Endothelial cell of umbilical vein (primary cell): ENCODE measurements at regions not wholly inside any gene's neighbourhood (a gene's known extent, or its start where the extent isn't known, plus 50 kb on each side); places are given as distances from the start of the nearest gene placed in this dataset.

Experiments used
- BruUV-seq: library from RNA; stranded (reverse); fragments of 400-500 nt; replicated peaks from 2 replicates; lab custom pipeline; 2021; lab: Mats Ljungman, UMichigan
- CTCF ChIA-PET: fragments of 300-600, 350-600 bp; sonication (Branson Sonifier 250); formaldehyde crosslinking; loops from one replicate; lab custom pipeline; 2021; ENCODE audit warnings: antibody characterized with exemption, inconsistent platforms; lab: Charles Lee
- POLR2A ChIA-PET: fragments of 300-600, 350-600 bp; sonication (Branson Sonifier 250); formaldehyde crosslinking; loops from one replicate; lab custom pipeline; 2021; ENCODE audit warnings: antibody characterized with exemption, inconsistent platforms; lab: Charles Lee
- DNase-seq: peaks from one replicate; pipeline ENCODE4 v3.0.0-alpha.2; 2011; ENCODE audit warnings: low read depth, low spot score
- FAIRE-seq: peaks from 2 replicates; lab custom pipeline; 2011; peaks lifted over from hg19 to GRCh38; lab: Jason Lieb, UNC
- H2AFZ ChIP-seq: 2 replicates; pipeline ENCODE4 v1.6.0; 2012; ENCODE audit warnings: low read depth, low read length, control low read depth, inconsistent platforms
- H3K27ac ChIP-seq: 2 replicates; pipeline ENCODE4 v1.5.1; 2011; ENCODE audit warnings: low read depth, mild to moderate bottlenecking, control low read depth, low read length, moderate library complexity; ENCODE audit not compliant: insufficient read depth
- H3K27me3 ChIP-seq, 2 experiments: 2 replicates each; pipeline versions ENCODE4 v1.6.0 to v1.6.1; 2011; ENCODE audit warnings: low read length in 2 of 2, mixed read lengths in 1 of 2; ENCODE audit not compliant: control insufficient read depth in 2 of 2, insufficient read depth in 2 of 2
- H3K36me3 ChIP-seq, 2 experiments: 2 replicates in 1 of 2; 3 replicates in 1 of 2; pipeline ENCODE4 v1.5.1; 2011; ENCODE audit warnings: low read length in 2 of 2, mild to moderate bottlenecking in 1 of 2, moderate library complexity in 1 of 2; ENCODE audit not compliant: control insufficient read depth in 2 of 2, insufficient read depth in 2 of 2; ENCODE audit errors: extremely low read depth in 1 of 2
- H3K4me1 ChIP-seq: 3 replicates; pipeline ENCODE4 v1.5.1; 2011; ENCODE audit warnings: mild to moderate bottlenecking, low read length; ENCODE audit not compliant: control insufficient read depth, insufficient read depth; ENCODE audit errors: extremely low read depth
- H3K4me2 ChIP-seq: 2 replicates; pipeline ENCODE4 v1.6.1; 2011; ENCODE audit warnings: low read length, control low read depth, mixed read lengths; ENCODE audit not compliant: insufficient read depth
- H3K4me3 ChIP-seq, 3 experiments: fragments of 200-600 bp in 1 of 3; sonication (generic), shearing (Covaris generic) in 1 of 3; replicated peaks in 1 of 3; 2 replicates each; pipeline ENCODE4 v1.5.1; 2011 to 2016; ENCODE audit warnings: control low read depth in 3 of 3, low read length in 3 of 3, mild to moderate bottlenecking in 2 of 3, inconsistent platforms in 1 of 3, low read depth in 1 of 3, moderate library complexity in 1 of 3; ENCODE audit not compliant: insufficient read depth in 1 of 3
- H3K79me2 ChIP-seq: 2 replicates; pipeline ENCODE4 v1.6.0; 2012; ENCODE audit warnings: low read length, inconsistent platforms; ENCODE audit not compliant: control insufficient read depth, insufficient read depth
- H3K9ac ChIP-seq: replicated peaks from 2 replicates; pipeline ENCODE3; 2011; ENCODE audit warnings: low read length, control low read depth; ENCODE audit not compliant: insufficient read depth; ENCODE audit errors: extremely low read depth
- H3K9me1 ChIP-seq: replicated peaks from 3 replicates; pipeline ENCODE4 v1.6.0; 2011; ENCODE audit warnings: mild to moderate bottlenecking, low read length; ENCODE audit not compliant: control insufficient read depth, insufficient read depth; ENCODE audit errors: extremely low read depth
- H3K9me3 ChIP-seq: replicated peaks from 2 replicates; pipeline ENCODE4 v1.5.1; 2012; ENCODE audit warnings: low read length, inconsistent platforms; ENCODE audit not compliant: control insufficient read depth, insufficient read depth
- H4K20me1 ChIP-seq: replicated peaks from 2 replicates; pipeline ENCODE3; 2011; ENCODE audit warnings: mild to moderate bottlenecking, low read length; ENCODE audit not compliant: control insufficient read depth, insufficient read depth; ENCODE audit errors: extremely low read depth
- EZH2 ChIP-seq: IDR thresholded peaks from 2 replicates; pipeline ENCODE4 v1.6.1; 2012; ENCODE audit warnings: borderline replicate concordance, low read depth, mild to moderate bottlenecking, moderate library complexity, low read length, inconsistent platforms; ENCODE audit not compliant: severe bottlenecking
- FOS ChIP-seq: IDR thresholded peaks from 2 replicates; pipeline ENCODE4 v1.6.1; 2011; ENCODE audit warnings: mild to moderate bottlenecking, low read length, moderate library complexity, borderline replicate concordance; ENCODE audit not compliant: insufficient read depth
- GATA2 ChIP-seq: IDR thresholded peaks from 2 replicates; pipeline ENCODE4 v1.7.0; 2011; ENCODE audit warnings: low read depth, mild to moderate bottlenecking, moderate library complexity, mixed read lengths, low read length; ENCODE audit not compliant: insufficient read length, insufficient read depth
- JUN ChIP-seq: IDR thresholded peaks from 2 replicates; pipeline ENCODE4 v1.6.1; 2011; ENCODE audit warnings: borderline replicate concordance, low read depth; ENCODE audit not compliant: insufficient read length, insufficient read depth
- MYC ChIP-seq: IDR thresholded peaks from one replicate; pipeline ENCODE4 v1.6.1; 2011; ENCODE audit warnings: mild to moderate bottlenecking, low read depth, low read length
- POLR2A ChIP-seq: IDR thresholded peaks from 2 replicates; pipeline ENCODE4 v1.6.1; 2012; ENCODE audit warnings: low read depth, mild to moderate bottlenecking, control low read depth, low read length
- POLR2AphosphoS5 ChIP-seq: IDR thresholded peaks from 2 replicates; pipeline ENCODE4 v1.6.1; 2012; ENCODE audit warnings: low read depth, mild to moderate bottlenecking, control low read depth, low read length, moderate library complexity; ENCODE audit not compliant: insufficient read depth
- dilution Hi-C: fragments of 300-500 bp; cut with MboI; formaldehyde crosslinking; loops from one replicate; pipeline ENCODE4 v1.15.0; 2019; ENCODE audit warnings: low sequenced_read_pairs; ENCODE audit not compliant: extremely low pct_ligation_motif_present
- intact Hi-C: fragments of 100-400 bp; cut with micrococcal nuclease; formaldehyde crosslinking; loops from one replicate; pipeline ENCODE4 v1.10.0; 2022
- TF ChIP-seq, protein P1 (sequence below): IDR thresholded peaks from 2 replicates; pipeline ENCODE4 v1.6.1; 2011; ENCODE audit not compliant: insufficient read depth, insufficient read length
- TF ChIP-seq, protein P2 (sequence below), 2 donors: IDR thresholded peaks; 1 replicate in 1 of 2; 2 replicates in 1 of 2; pipeline ENCODE4 v1.5.1; 2011; ENCODE audit warnings: low read length in 2 of 2, mild to moderate bottlenecking in 2 of 2, moderate library complexity in 2 of 2, control low read depth in 1 of 2, inconsistent platforms in 1 of 2, low read depth in 1 of 2; ENCODE audit not compliant: insufficient read depth in 1 of 2; ENCODE audit errors: extremely low read depth in 1 of 2

DNA sequence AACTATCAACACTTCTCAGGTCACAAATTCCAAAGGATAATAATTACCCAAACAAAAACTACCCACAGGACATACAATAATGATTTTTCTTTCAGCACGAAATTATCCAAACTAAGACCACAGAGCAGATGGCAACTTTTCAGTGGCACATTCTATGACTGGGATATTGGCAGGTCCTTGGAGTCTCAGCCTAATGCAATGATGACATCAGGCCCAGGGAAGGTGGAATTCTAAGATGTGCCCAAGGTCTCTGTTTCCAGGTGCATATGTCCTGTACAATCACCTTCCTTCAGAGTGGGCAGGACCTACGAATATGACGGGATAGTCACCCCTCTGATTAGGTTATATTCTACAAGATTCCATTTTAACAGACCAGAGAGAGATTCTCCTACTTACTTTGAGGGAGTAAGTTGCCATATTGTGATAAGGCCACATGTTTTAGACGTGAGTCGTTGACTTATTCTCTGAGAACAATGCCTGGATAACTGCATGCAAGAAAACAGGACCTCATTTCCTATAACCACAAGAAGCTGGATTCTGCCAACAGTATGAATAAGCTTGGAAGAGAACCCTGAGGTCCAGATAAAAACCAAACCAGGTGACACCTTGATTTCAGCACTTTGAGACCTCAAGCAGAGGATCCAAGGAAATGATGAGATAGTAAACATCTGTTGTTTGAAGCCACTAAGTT, 69.9 kb downstream of the ZC3H11B start:
- DNase-seq: peak; percentile 24
- intact Hi-C loops: no loop called here
- Histone ChIP-seq H3K9me3 (no peaks in the 10 kb centered on the region), H3K4me2 (no peak overlapping the region), H3K27ac (no peak overlapping the region), H2AFZ (no peak overlapping the region), H3K9ac (no peak overlapping the region), H3K9me1 (no peaks in the 10 kb centered on the region), H3K4me1 (no peaks in the 10 kb centered on the region), H3K27me3 (no peaks in the 10 kb centered on the region), H4K20me1 (no peaks in the 10 kb centered on the region), H3K79me2 (no peaks in the 10 kb centered on the region), H3K4me3 (no peak overlapping the region), H3K36me3 (no peaks in the 10 kb centered on the region)
- POLR2A ChIA-PET: no interaction called here
- CTCF ChIA-PET: no interaction called here
- dilution Hi-C loops: no loop called here
- TF ChIP-seq POLR2A (no peak), FOS (peak; percentile 38)
- no peak for FAIRE-seq
- no TSS peak for BruUV-seq

DNA sequence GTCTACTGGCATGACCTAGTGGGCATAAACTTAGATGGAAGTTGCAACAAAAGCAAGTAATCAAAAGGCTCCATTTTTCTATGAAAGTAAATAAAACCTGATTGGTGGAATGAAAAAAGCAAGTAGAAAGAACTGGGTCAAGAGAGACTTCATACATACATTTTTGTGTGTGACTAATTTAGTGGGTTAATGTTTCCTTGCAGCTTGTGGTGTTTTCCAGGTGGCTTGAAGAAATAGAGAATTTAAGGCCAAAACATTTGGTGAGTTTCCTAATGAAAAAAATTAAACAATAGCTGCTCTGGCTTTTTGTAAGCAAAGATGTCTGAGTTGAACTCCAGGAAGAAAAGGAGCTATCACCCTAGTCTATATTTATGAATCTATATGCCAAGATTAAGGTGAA, 71.0 kb downstream of the ZC3H11B start:
- FAIRE-seq (no peak), DNase-seq (no peak)
- Histone ChIP-seq H2AFZ (no peak overlapping the region), H3K36me3 (no peaks in the 10 kb centered on the region), H3K4me2 (no peak overlapping the region), H3K9me3 (no peaks in the 10 kb centered on the region), H3K79me2 (no peaks in the 10 kb centered on the region), H3K27me3 (no peaks in the 10 kb centered on the region), H3K9ac (no peak overlapping the region), H3K27ac (no peak overlapping the region), H3K9me1 (no peaks in the 10 kb centered on the region), H3K4me1 (no peaks in the 10 kb centered on the region), H3K4me3 (no peak overlapping the region), H4K20me1 (no peaks in the 10 kb centered on the region)
- intact Hi-C loops (no loop called here), dilution Hi-C loops (no loop called here)
- CTCF ChIA-PET: no interaction called here
- BruUV-seq: no TSS peak
- TF ChIP-seq FOS (no peak), EZH2 (no peak), GATA2 (no peak), MYC (no peak), JUN (no peak), POLR2A (no peak), POLR2AphosphoS5 (no peak)
- TF ChIP-seq, protein P1, sequence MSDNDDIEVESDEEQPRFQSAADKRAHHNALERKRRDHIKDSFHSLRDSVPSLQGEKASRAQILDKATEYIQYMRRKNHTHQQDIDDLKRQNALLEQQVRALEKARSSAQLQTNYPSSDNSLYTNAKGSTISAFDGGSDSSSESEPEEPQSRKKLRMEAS: no peak
- TF ChIP-seq, protein P2, sequence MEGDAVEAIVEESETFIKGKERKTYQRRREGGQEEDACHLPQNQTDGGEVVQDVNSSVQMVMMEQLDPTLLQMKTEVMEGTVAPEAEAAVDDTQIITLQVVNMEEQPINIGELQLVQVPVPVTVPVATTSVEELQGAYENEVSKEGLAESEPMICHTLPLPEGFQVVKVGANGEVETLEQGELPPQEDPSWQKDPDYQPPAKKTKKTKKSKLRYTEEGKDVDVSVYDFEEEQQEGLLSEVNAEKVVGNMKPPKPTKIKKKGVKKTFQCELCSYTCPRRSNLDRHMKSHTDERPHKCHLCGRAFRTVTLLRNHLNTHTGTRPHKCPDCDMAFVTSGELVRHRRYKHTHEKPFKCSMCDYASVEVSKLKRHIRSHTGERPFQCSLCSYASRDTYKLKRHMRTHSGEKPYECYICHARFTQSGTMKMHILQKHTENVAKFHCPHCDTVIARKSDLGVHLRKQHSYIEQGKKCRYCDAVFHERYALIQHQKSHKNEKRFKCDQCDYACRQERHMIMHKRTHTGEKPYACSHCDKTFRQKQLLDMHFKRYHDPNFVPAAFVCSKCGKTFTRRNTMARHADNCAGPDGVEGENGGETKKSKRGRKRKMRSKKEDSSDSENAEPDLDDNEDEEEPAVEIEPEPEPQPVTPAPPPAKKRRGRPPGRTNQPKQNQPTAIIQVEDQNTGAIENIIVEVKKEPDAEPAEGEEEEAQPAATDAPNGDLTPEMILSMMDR (IDR thresholded peaks at IDR 0.05; ENCODE audit: extremely low read depth in 1 of 2, insufficient read depth in 1 of 2, low read depth in 1 of 2, low read length in 2 of 2): no peak
- POLR2A ChIA-PET: no interaction called here
